Esophagus muscularis mucosa (tissue), 4 donors: ENCODE measurements at regions not wholly inside any gene's neighbourhood (a gene's known extent, or its start where the extent isn't known, plus 50 kb on each side); places are given as distances from the start of the nearest gene placed in this dataset.

ENCODE experiments used
- EP300 ChIP-seq: sonication (generic); formaldehyde crosslinking; IDR thresholded peaks from one replicate; pipeline ENCODE4 v1.6.1; 2017; ENCODE audit warnings: antibody characterized with exemption
- POLR2A ChIP-seq: fragments of 450-650 bp; IDR thresholded peaks from one replicate; pipeline ENCODE4 v1.6.1; 2017; ENCODE audit warnings: antibody characterized with exemption, moderate library complexity, mild to moderate bottlenecking, low read depth
- POLR2AphosphoS5 ChIP-seq, 2 donors: sonication (generic); formaldehyde crosslinking; IDR thresholded peaks; one replicate each; pipeline ENCODE4 v1.6.1; 2017; ENCODE audit warnings: antibody characterized with exemption in 2 of 2
- TF ChIP-seq, protein P1 (sequence below), 3 experiments: fragments of 200-600 bp in 2 of 3; fragments of 450-650 bp in 1 of 3; sonication (generic) in 2 of 3; IDR thresholded peaks; one replicate each; pipeline ENCODE4 v1.5.1; 2017 to 2019; ENCODE audit warnings: antibody characterized with exemption in 3 of 3, mild to moderate bottlenecking in 2 of 3, moderate library complexity in 1 of 3

DNA sequence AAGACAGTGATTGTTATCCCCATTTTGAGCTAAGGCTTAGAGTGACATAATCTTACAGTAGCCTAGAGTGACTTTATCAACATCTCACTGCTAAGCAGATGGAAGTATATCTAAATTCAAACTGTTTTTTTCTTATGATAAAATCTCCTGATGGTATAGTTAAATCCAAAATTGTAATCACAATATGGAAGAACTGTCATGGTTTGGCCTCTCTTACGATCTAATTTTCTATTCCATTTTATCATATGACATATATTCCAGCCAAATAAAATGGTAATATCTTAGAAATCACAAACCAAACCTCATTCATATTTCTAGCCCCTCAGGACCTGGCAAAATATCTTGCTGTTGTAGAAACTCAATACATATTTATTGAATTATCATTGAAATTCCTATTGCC lies 864.7 kb downstream of the SLC6A15 start:
- TF ChIP-seq, protein P1, sequence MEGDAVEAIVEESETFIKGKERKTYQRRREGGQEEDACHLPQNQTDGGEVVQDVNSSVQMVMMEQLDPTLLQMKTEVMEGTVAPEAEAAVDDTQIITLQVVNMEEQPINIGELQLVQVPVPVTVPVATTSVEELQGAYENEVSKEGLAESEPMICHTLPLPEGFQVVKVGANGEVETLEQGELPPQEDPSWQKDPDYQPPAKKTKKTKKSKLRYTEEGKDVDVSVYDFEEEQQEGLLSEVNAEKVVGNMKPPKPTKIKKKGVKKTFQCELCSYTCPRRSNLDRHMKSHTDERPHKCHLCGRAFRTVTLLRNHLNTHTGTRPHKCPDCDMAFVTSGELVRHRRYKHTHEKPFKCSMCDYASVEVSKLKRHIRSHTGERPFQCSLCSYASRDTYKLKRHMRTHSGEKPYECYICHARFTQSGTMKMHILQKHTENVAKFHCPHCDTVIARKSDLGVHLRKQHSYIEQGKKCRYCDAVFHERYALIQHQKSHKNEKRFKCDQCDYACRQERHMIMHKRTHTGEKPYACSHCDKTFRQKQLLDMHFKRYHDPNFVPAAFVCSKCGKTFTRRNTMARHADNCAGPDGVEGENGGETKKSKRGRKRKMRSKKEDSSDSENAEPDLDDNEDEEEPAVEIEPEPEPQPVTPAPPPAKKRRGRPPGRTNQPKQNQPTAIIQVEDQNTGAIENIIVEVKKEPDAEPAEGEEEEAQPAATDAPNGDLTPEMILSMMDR (IDR thresholded peaks at IDR 0.05) = no peak
- no peak for TF ChIP-seq POLR2A
- TF ChIP-seq EP300 = no peak
- TF ChIP-seq POLR2AphosphoS5 (IDR thresholded peaks at IDR 0.05) = no peak
